ENCODE measurements at regions not wholly inside any gene's neighbourhood (a gene's known extent, or its start where the extent isn't known, plus 50 kb on each side); places are given as distances from the start of the nearest gene placed in this dataset.
A peak's percentile ranks its signal among the peaks of the same experiment; 100 is the strongest.

DNA sequence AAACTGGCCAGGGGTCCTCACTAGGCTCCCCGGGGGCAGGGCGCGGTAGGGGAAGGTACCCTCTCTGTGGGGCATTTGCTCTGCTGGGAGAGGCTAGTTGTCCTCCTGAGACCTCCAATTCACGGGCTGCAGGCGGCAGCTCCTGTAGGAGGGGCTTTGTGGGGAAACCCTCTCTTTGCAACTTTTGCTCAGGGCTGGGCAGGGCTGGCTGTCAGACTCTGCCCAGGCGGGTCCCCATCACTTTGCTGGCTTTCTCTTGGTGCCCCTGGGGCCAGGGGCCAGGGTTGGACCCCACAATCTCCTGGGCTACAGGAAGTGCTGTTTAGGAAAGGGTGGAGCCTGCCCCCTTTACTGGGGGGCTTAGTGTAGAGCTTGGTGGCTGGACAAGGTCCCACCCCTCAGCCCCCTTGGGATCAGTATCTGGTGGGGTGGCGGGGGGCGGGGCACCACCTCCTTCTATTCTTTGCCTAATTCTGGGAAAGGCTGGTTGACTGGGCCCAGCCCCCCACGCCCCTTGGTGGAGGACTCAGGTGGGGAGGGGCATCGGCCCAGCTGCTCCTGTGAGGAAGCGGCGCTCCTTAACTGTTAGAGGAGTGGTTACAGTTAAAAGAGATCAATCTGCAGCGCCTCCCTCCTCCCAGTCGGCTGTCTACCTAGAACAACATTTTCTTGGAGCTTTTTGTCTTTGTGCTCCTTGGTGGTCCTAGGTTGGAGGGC lies 918.7 kb downstream of the AACS start:
- Histone ChIP-seq H3K4me2 (replicated peaks; ENCODE audit: low read depth, low read length, poor library complexity, severe bottlenecking) (peak overlapping the region; percentile 44), H3K4me3 (ENCODE audit: control extremely low read depth in 1 of 5, extremely low read depth in 1 of 5, insufficient read depth in 1 of 5, low read depth in 2 of 5, low read length in 4 of 5) (peak overlapping the region in 2 of 5 experiments; percentile 20 to 24), H2AFZ (ENCODE audit: insufficient read depth, low read depth, low read length, poor library complexity, severe bottlenecking) (peak overlapping the region; percentile 56), H3K27me3 (replicated peaks in 1 of 4; ENCODE audit: control extremely low read depth in 1 of 4, control insufficient read depth in 3 of 4, insufficient read depth in 4 of 4, low read length in 3 of 4) (peaks cover 0 to 16% (median 3%) of the 10 kb centered on the region in 4 experiments), H3K9ac (ENCODE audit: low read length) (no peak overlapping the region), H4K20me1 (ENCODE audit: control insufficient read depth, insufficient read depth, low read length, poor library complexity, severe bottlenecking) (no peaks in the 10 kb centered on the region), H3K9me3 (ENCODE audit: control extremely low read depth in 1 of 3, control insufficient read depth in 2 of 3, insufficient read depth in 1 of 3, low read length in 2 of 3) (peaks cover 0 to 24% (median 0%) of the 10 kb centered on the region in 3 donors), H3K36me3 (replicated peaks in 1 of 2; ENCODE audit: control extremely low read depth in 1 of 2, control insufficient read depth in 1 of 2, extremely low read depth in 1 of 2, insufficient read depth in 2 of 2, low read length in 1 of 2) (no peaks in the 10 kb centered on the region), H3K79me2 (ENCODE audit: control insufficient read depth, insufficient read depth, low read length) (no peaks in the 10 kb centered on the region), H3K27ac (ENCODE audit: low read length in 2 of 2) (no peak overlapping the region), H3K4me1 (ENCODE audit: control insufficient read depth in 2 of 2, insufficient read depth in 2 of 2, low read length in 2 of 2) (no peaks in the 10 kb centered on the region)
- H3K27ac Mint-ChIP-seq, result no peak overlapping the region
- CTCF ChIA-PET, result interaction anchor here (0.6 kb wide), 1 partner anchor 989 kb away, joined by 3 read pairs; no protein-coding TSS in a partner anchor
- peaks cover 11% of the 10 kb centered on the region for H3K27me3 Mint-ChIP-seq
- DNase-seq (no peak), ATAC-seq (ENCODE audit: low read depth) (no peak)
- H3K9me3 Mint-ChIP-seq (ENCODE audit: insufficient read depth), result no peaks in the 10 kb centered on the region
- peaks cover 4% of the 10 kb centered on the region for H3K4me1 Mint-ChIP-seq
- WGBS (ENCODE audit: insufficient coverage), result 4% methylated on average over 6 of the region's 14 CpGs
- POLR2A ChIA-PET, result no interaction called here
- no peak overlapping the region for H3K4me3 Mint-ChIP-seq
- TF ChIP-seq, protein P1, sequence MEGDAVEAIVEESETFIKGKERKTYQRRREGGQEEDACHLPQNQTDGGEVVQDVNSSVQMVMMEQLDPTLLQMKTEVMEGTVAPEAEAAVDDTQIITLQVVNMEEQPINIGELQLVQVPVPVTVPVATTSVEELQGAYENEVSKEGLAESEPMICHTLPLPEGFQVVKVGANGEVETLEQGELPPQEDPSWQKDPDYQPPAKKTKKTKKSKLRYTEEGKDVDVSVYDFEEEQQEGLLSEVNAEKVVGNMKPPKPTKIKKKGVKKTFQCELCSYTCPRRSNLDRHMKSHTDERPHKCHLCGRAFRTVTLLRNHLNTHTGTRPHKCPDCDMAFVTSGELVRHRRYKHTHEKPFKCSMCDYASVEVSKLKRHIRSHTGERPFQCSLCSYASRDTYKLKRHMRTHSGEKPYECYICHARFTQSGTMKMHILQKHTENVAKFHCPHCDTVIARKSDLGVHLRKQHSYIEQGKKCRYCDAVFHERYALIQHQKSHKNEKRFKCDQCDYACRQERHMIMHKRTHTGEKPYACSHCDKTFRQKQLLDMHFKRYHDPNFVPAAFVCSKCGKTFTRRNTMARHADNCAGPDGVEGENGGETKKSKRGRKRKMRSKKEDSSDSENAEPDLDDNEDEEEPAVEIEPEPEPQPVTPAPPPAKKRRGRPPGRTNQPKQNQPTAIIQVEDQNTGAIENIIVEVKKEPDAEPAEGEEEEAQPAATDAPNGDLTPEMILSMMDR (IDR thresholded peaks at IDR 0.05), result no peak
- no peak for TF ChIP-seq EZH2 (IDR thresholded peaks at IDR 0.05; ENCODE audit: borderline replicate concordance, insufficient read depth, low read depth, low read length, poor library complexity, severe bottlenecking)
- intact Hi-C loops (cut with micrococcal nuclease), result no loop called here

DNA sequence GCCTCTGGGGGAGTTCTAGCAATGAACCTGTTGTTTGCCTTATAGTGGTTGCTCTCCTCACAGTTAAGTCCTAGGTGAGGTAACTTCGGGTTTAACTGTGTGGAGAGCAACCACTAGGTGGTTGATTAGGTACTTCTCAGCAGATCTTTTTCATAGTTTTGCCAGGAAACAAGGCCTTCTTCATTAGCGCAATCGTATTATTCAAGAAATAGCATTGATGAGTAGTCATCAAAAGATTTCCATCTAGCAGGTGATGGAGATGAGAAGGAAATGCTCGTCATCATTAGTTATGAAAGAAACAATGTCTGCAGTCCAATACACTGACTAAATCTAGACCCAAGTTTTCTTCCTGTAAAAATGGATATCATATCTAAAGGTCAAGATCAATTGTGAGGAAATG lies 923.3 kb downstream of the AACS start:
- Mint-ChIP-seq H3K4me1 (peaks cover 2% of the 10 kb centered on the region), H3K9me3 (ENCODE audit: insufficient read depth) (no peaks in the 10 kb centered on the region), H3K27ac (peak overlapping the region; percentile 18), H3K27me3 (peaks cover 11% of the 10 kb centered on the region), H3K4me3 (no peak overlapping the region)
- Histone ChIP-seq H3K4me2 (replicated peaks; ENCODE audit: low read depth, low read length, poor library complexity, severe bottlenecking) (no peak overlapping the region), H3K79me2 (ENCODE audit: control insufficient read depth, insufficient read depth, low read length) (no peaks in the 10 kb centered on the region), H3K27me3 (replicated peaks in 1 of 4; ENCODE audit: control extremely low read depth in 1 of 4, control insufficient read depth in 3 of 4, insufficient read depth in 4 of 4, low read length in 3 of 4) (peaks cover 0 to 9% (median 3%) of the 10 kb centered on the region in 4 experiments), H3K4me3 (ENCODE audit: control extremely low read depth in 1 of 5, extremely low read depth in 1 of 5, insufficient read depth in 1 of 5, low read depth in 2 of 5, low read length in 4 of 5) (no peak overlapping the region), H4K20me1 (ENCODE audit: control insufficient read depth, insufficient read depth, low read length, poor library complexity, severe bottlenecking) (no peaks in the 10 kb centered on the region), H3K27ac (ENCODE audit: low read length in 2 of 2) (no peak overlapping the region), H3K9ac (ENCODE audit: low read length) (no peak overlapping the region), H3K4me1 (ENCODE audit: control insufficient read depth in 2 of 2, insufficient read depth in 2 of 2, low read length in 2 of 2) (no peaks in the 10 kb centered on the region), H3K36me3 (replicated peaks in 1 of 2; ENCODE audit: control extremely low read depth in 1 of 2, control insufficient read depth in 1 of 2, extremely low read depth in 1 of 2, insufficient read depth in 2 of 2, low read length in 1 of 2) (no peaks in the 10 kb centered on the region), H3K9me3 (ENCODE audit: control extremely low read depth in 1 of 3, control insufficient read depth in 2 of 3, insufficient read depth in 1 of 3, low read length in 2 of 3) (peaks cover 0 to 11% (median 0%) of the 10 kb centered on the region in 3 donors), H2AFZ (ENCODE audit: insufficient read depth, low read depth, low read length, poor library complexity, severe bottlenecking) (no peak overlapping the region)
- intact Hi-C loops (cut with micrococcal nuclease), result no loop called here
- WGBS (ENCODE audit: insufficient coverage), result no CpG with 5 or more reads among the region's 4 CpGs
- ChIA-PET POLR2A (no interaction called here), CTCF (no interaction called here)
- DNase-seq, result no peak
- TF ChIP-seq, protein P1 (IDR thresholded peaks at IDR 0.05), result no peak
- TF ChIP-seq EZH2 (IDR thresholded peaks at IDR 0.05; ENCODE audit: borderline replicate concordance, insufficient read depth, low read depth, low read length, poor library complexity, severe bottlenecking), result no peak
- ATAC-seq (ENCODE audit: low read depth), result no peak

Data from B cell (primary cell).